Right lobe of liver (tissue), 6 donors: ENCODE measurements at regions not wholly inside any gene's neighbourhood (a gene's known extent, or its start where the extent isn't known, plus 50 kb on each side); places are given as distances from the start of the nearest gene placed in this dataset.
A peak's percentile ranks its signal among the peaks of the same experiment; 100 is the strongest.

Experiments
- ATAC-seq, 4 donors: fragments of 200-7000 bp; cut with Tn5 transposase; one replicate each; pipeline ENCODE4 v1.9.1; 2020; ENCODE audit warnings: mild to moderate bottlenecking in 4 of 4, moderate library complexity in 4 of 4
- DNase-seq, 3 donors: peaks; one replicate each; pipeline ENCODE4 v3.0.0-alpha.2; 2020
- H3K27ac ChIP-seq, 3 donors: fragments of 200-600 bp; one replicate each; pipeline ENCODE4 v1.8.0; 2022
- H3K27me3 ChIP-seq, 2 donors: fragments of 200-600 bp; one replicate each; pipeline ENCODE4 v1.8.0; 2022
- H3K36me3 ChIP-seq, 4 donors: fragments of 200-600 bp; sonication (generic) in 1 of 4; one replicate each; pipeline versions ENCODE4 v1.5.1 to v1.8.0; 2017 to 2022; ENCODE audit warnings: control low read depth in 1 of 4
- H3K4me1 ChIP-seq, 4 donors: fragments of 200-600 bp; sonication (generic) in 1 of 4; one replicate each; pipeline versions ENCODE4 v1.5.1 to v1.8.0; 2017 to 2022; ENCODE audit warnings: control low read depth in 1 of 4
- H3K4me3 ChIP-seq, 3 donors: fragments of 200-600 bp; one replicate each; pipeline ENCODE4 v1.8.0; 2022
- H3K9me3 ChIP-seq, 4 donors: fragments of 200-600 bp; sonication (generic) in 1 of 4; one replicate each; pipeline versions ENCODE4 v1.5.1 to v1.8.0; 2017 to 2022; ENCODE audit warnings: control low read depth in 1 of 4
- POLR2A ChIP-seq: fragments of 450-650 bp; IDR thresholded peaks from one replicate; pipeline ENCODE4 v1.6.1; 2017; ENCODE audit warnings: antibody characterized with exemption, mild to moderate bottlenecking
- WGBS: methylation state at CpG from one replicate; pipeline ENCODE4 v1.1.6; 2018; ENCODE audit warnings: low coverage, low lambda C conversion rate; ENCODE audit not compliant: insufficient coverage; ENCODE audit errors: missing lambda C conversion rate; 5-methylcytosine and 5-hydroxymethylcytosine counted together
- intact Hi-C, 2 donors: fragments of 100-400 bp; cut with DNase I; formaldehyde crosslinking; loops; one replicate each; pipeline versions ENCODE4 v1.11.2 to v1.14.1; 2022
- TF ChIP-seq, protein P1 (sequence below), 4 donors: fragments of 200-600 bp in 3 of 4; fragments of 450-650 bp in 1 of 4; IDR thresholded peaks; one replicate each; pipeline versions ENCODE4 v1.5.1 to v1.8.0; 2016 to 2022; ENCODE audit warnings: antibody characterized with exemption in 4 of 4, mild to moderate bottlenecking in 2 of 4
- donor health status: DM: no; HTN: yes; CAD: no.
- donor health status: DM: no; HTN: no; CAD: no.
- donor health status: DM: no; HTN: no; CAD: no.
- donor health status: DM: no; HTN: yes; CAD: no.
- donor health status: DM: no; HTN: yes; CAD: no.

GRCh38 chr11:22044126-22044525 is 148.8 kb upstream of the ANO5 start:
- Histone ChIP-seq H3K4me1 (no peaks in the 10 kb centered on the region), H3K27me3 (no peaks in the 10 kb centered on the region), H3K36me3 (no peaks in the 10 kb centered on the region), H3K27ac (no peak overlapping the region), H3K9me3 (no peaks in the 10 kb centered on the region), H3K4me3 (no peak overlapping the region)
- WGBS = 83% methylated on average over 4 of the region's 4 CpGs
- DNase-seq (no peak), ATAC-seq (no peak)
- TF ChIP-seq POLR2A = no peak
- TF ChIP-seq, protein P1, sequence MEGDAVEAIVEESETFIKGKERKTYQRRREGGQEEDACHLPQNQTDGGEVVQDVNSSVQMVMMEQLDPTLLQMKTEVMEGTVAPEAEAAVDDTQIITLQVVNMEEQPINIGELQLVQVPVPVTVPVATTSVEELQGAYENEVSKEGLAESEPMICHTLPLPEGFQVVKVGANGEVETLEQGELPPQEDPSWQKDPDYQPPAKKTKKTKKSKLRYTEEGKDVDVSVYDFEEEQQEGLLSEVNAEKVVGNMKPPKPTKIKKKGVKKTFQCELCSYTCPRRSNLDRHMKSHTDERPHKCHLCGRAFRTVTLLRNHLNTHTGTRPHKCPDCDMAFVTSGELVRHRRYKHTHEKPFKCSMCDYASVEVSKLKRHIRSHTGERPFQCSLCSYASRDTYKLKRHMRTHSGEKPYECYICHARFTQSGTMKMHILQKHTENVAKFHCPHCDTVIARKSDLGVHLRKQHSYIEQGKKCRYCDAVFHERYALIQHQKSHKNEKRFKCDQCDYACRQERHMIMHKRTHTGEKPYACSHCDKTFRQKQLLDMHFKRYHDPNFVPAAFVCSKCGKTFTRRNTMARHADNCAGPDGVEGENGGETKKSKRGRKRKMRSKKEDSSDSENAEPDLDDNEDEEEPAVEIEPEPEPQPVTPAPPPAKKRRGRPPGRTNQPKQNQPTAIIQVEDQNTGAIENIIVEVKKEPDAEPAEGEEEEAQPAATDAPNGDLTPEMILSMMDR (IDR thresholded peaks at IDR 0.05) = no peak
- intact Hi-C loops = no loop called here

DNA sequence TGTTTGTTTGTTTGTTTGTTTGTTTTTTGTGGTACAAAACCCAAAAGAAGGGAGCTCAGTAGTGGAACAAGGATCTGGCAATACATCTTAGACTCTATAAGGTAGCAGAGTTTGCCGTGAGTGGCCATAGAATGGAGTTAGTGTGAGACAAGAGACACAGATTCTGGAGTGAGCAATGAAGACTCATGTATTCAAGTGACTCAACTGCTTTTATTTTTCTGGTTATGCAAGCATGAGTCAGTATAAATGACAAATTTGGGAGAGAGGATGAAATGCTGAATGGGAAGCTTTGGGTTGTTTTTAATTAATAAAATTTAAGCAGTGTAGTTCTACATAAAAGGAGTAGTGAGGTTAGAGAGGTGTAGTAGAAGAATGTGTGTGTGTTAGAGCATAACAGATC is 143.6 kb upstream of the ANO5 start:
- no peak for ATAC-seq
- H3K9me3 ChIP-seq = no peaks in the 10 kb centered on the region
- H3K4me3 ChIP-seq = no peak overlapping the region
- TF ChIP-seq, protein P1 (IDR thresholded peaks at IDR 0.05) = no peak
- no peak for TF ChIP-seq POLR2A
- 83% methylated on average over 1 of the region's 1 CpG for WGBS
- DNase-seq = no peak
- no peaks in the 10 kb centered on the region for H3K4me1 ChIP-seq
- H3K36me3 ChIP-seq = no peaks in the 10 kb centered on the region
- intact Hi-C loops = no loop called here
- no peaks in the 10 kb centered on the region for H3K27me3 ChIP-seq
- H3K27ac ChIP-seq = no peak overlapping the region

- Histone ChIP-seq H3K9me3 (no peaks in the 10 kb centered on the region), H3K4me1 (peaks cover 0 to 11% (median 2%) of the 10 kb centered on the region in 4 donors), H3K27me3 (no peaks in the 10 kb centered on the region), H3K27ac (no peak overlapping the region), H3K36me3 (no peaks in the 10 kb centered on the region), H3K4me3 (no peak overlapping the region)
- TF ChIP-seq, protein P1 (IDR thresholded peaks at IDR 0.05) = no peak
- no peak for TF ChIP-seq POLR2A
- DNase-seq (no peak), ATAC-seq (no peak)
- WGBS = 38% methylated on average over 1 of the region's 1 CpG
- intact Hi-C loops = no loop called here
Observed at GRCh38 chr11:22065472-22065871, 127.4 kb upstream of the ANO5 start.

DNA sequence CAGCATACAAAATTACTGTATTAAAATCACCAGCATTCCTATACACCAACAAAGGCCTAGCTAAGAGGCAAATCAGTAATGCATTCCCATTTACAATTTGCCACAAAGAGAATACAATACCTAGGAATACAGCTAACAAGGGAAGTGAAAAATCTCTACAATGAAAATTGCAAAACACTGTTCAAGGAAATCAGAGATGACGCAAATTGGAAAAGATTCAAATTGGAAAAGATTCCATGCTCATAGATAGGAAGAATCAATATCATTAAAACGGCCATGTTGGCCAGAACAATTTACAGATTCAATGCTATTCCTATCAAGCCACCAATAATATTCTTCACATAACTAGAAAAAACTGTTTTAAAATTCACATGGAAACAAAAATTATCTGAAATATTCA is 123.0 kb upstream of the ANO5 start:
- 15% methylated on average over 2 of the region's 2 CpGs for WGBS
- DNase-seq (no peak), ATAC-seq (peak in 3 of 4 donors; percentile 65 to 73 (median 70))
- intact Hi-C loops = no loop called here
- no peaks in the 10 kb centered on the region for H3K36me3 ChIP-seq
- H3K9me3 ChIP-seq = no peaks in the 10 kb centered on the region
- H3K4me3 ChIP-seq = no peak overlapping the region
- peaks cover 0 to 11% (median 2%) of the 10 kb centered on the region in 4 donors for H3K4me1 ChIP-seq
- H3K27me3 ChIP-seq = no peaks in the 10 kb centered on the region
- TF ChIP-seq, protein P1 (IDR thresholded peaks at IDR 0.05) = no peak
- no peak for TF ChIP-seq POLR2A
- H3K27ac ChIP-seq = peak overlapping the region in 2 of 3 donors; percentile 44 to 59
